ENCODE measurements at regions not wholly inside any gene's neighbourhood (a gene's known extent, or its start where the extent isn't known, plus 50 kb on each side); places are given as distances from the start of the nearest gene placed in this dataset.

DNA sequence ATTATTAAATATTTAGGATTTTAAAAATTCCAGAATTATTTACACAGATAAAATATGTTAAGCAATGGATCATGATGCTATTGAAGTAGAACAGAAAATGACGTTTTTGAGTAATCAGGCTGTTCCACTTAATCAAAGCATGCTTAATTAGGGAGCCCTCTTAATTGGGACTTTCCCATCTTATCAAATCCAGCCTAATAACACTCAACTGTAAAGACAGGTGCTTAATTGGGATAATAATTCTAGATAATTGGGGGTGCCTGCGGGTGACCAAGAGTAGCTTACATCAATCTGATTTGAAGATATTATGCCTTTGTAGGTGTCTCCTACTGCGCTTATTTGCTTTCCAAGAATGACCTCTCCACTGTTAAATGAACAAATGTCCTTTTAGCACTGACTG is 742.2 kb upstream of the SLITRK6 start:
- Histone ChIP-seq H3K27me3 (ENCODE audit: control insufficient read depth in 2 of 2, insufficient read depth in 2 of 2, low read length in 2 of 2) (no peaks in the 10 kb centered on the region), H3K4me2 (ENCODE audit: insufficient read depth, low read length) (no peak overlapping the region), H3K9ac (replicated peaks; ENCODE audit: extremely low read depth, insufficient read depth, low read length) (no peak overlapping the region), H4K20me1 (replicated peaks; ENCODE audit: control insufficient read depth, extremely low read depth, insufficient read depth, low read length) (no peaks in the 10 kb centered on the region), H2AFZ (ENCODE audit: low read depth, low read length) (no peak overlapping the region), H3K4me3 (replicated peaks in 1 of 3; ENCODE audit: insufficient read depth in 1 of 3, low read depth in 1 of 3, low read length in 3 of 3) (no peak overlapping the region), H3K27ac (ENCODE audit: insufficient read depth, low read depth, low read length) (no peak overlapping the region), H3K4me1 (ENCODE audit: control insufficient read depth, extremely low read depth, insufficient read depth, low read length) (no peaks in the 10 kb centered on the region), H3K9me3 (replicated peaks; ENCODE audit: control insufficient read depth, insufficient read depth, low read length) (no peaks in the 10 kb centered on the region), H3K79me2 (ENCODE audit: control insufficient read depth, insufficient read depth, low read length) (no peaks in the 10 kb centered on the region), H3K36me3 (ENCODE audit: control insufficient read depth in 2 of 2, extremely low read depth in 1 of 2, insufficient read depth in 2 of 2, low read length in 2 of 2) (no peaks in the 10 kb centered on the region), H3K9me1 (replicated peaks; ENCODE audit: control insufficient read depth, extremely low read depth, insufficient read depth, low read length) (no peaks in the 10 kb centered on the region)
- TF ChIP-seq POLR2A (IDR thresholded peaks at IDR 0.05; ENCODE audit: low read depth, low read length) (no peak), EZH2 (IDR thresholded peaks at IDR 0.05; ENCODE audit: borderline replicate concordance, low read depth, low read length, severe bottlenecking) (no peak), FOS (IDR thresholded peaks at IDR 0.05; ENCODE audit: borderline replicate concordance, insufficient read depth, low read length) (no peak), GATA2 (IDR thresholded peaks at IDR 0.05; ENCODE audit: insufficient read depth, insufficient read length, low read depth, low read length) (no peak), MYC (IDR thresholded peaks at IDR 0.05; ENCODE audit: low read depth, low read length) (no peak), JUN (IDR thresholded peaks at IDR 0.05; ENCODE audit: borderline replicate concordance, insufficient read depth, insufficient read length, low read depth) (no peak), POLR2AphosphoS5 (IDR thresholded peaks at IDR 0.05; ENCODE audit: insufficient read depth, low read depth, low read length) (no peak)
- TF ChIP-seq, protein P1, sequence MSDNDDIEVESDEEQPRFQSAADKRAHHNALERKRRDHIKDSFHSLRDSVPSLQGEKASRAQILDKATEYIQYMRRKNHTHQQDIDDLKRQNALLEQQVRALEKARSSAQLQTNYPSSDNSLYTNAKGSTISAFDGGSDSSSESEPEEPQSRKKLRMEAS (IDR thresholded peaks at IDR 0.05; ENCODE audit: insufficient read depth, insufficient read length): no peak
- TF ChIP-seq, protein P2, sequence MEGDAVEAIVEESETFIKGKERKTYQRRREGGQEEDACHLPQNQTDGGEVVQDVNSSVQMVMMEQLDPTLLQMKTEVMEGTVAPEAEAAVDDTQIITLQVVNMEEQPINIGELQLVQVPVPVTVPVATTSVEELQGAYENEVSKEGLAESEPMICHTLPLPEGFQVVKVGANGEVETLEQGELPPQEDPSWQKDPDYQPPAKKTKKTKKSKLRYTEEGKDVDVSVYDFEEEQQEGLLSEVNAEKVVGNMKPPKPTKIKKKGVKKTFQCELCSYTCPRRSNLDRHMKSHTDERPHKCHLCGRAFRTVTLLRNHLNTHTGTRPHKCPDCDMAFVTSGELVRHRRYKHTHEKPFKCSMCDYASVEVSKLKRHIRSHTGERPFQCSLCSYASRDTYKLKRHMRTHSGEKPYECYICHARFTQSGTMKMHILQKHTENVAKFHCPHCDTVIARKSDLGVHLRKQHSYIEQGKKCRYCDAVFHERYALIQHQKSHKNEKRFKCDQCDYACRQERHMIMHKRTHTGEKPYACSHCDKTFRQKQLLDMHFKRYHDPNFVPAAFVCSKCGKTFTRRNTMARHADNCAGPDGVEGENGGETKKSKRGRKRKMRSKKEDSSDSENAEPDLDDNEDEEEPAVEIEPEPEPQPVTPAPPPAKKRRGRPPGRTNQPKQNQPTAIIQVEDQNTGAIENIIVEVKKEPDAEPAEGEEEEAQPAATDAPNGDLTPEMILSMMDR (IDR thresholded peaks at IDR 0.05; ENCODE audit: extremely low read depth in 1 of 2, insufficient read depth in 1 of 2, low read depth in 1 of 2, low read length in 2 of 2): no peak
- FAIRE-seq (no peak), DNase-seq (ENCODE audit: low read depth, low spot score) (no peak)
- no TSS peak for BruUV-seq (replicated peaks)
- dilution Hi-C loops (cut with MboI; ENCODE audit: extremely low pct_ligation_motif_present, low sequenced_read_pairs): no loop called here
- POLR2A ChIA-PET: no interaction called here
- CTCF ChIA-PET: no interaction called here
- intact Hi-C loops (cut with micrococcal nuclease): no loop called here
